IMR-90 (cell line): ENCODE measurements at regions not wholly inside any gene's neighbourhood (a gene's known extent, or its start where the extent isn't known, plus 50 kb on each side); places are given as distances from the start of the nearest gene placed in this dataset.

Experiments
- ATAC-seq: fragments of 200-7000 bp; cut with Tn5 transposase; 2 replicates; pipeline ENCODE4 v1.9.1; 2020; ENCODE audit warnings: low read depth, mild to moderate bottlenecking, moderate library complexity
- BruUV-seq: library from RNA; stranded (reverse); fragments of 400-500 nt; replicated peaks from 2 replicates; lab custom pipeline; 2021; lab: Mats Ljungman, UMichigan
- CTCF ChIA-PET: fragments of 300-600 bp; formaldehyde crosslinking; extraction: SDS; loops from one replicate; lab custom pipeline; 2021; ENCODE audit warnings: antibody characterized with exemption; lab: Yijun Ruan, JAX
- POLR2A ChIA-PET: fragments of 300-600 bp; sonication (Branson Sonifier 250); formaldehyde crosslinking; loops from one replicate; lab custom pipeline; 2022; ENCODE audit warnings: antibody characterized with exemption; ENCODE audit not compliant: unreplicated experiment; lab: Charles Lee
- DNase-seq: peaks from one replicate; pipeline ENCODE4 v3.0.0; 2013
- H2AFZ ChIP-seq: replicated peaks from 2 replicates; pipeline ENCODE3; 2013; ENCODE audit warnings: low read length, mild to moderate bottlenecking; ENCODE audit not compliant: poor library complexity
- H2AK5ac ChIP-seq: 2 replicates; pipeline ENCODE4 v1.6.1; 2013; ENCODE audit warnings: low read depth, low read length, inconsistent platforms
- H2AK9ac ChIP-seq: replicated peaks from 2 replicates; pipeline ENCODE3; 2013; ENCODE audit warnings: mild to moderate bottlenecking, low read depth, low read length, moderate library complexity; ENCODE audit not compliant: poor library complexity
- H2BK120ac ChIP-seq: 2 replicates; pipeline ENCODE4 v1.6.1; 2013; ENCODE audit warnings: low read depth, low read length, inconsistent platforms
- H2BK15ac ChIP-seq: 3 replicates; pipeline ENCODE4 v1.6.1; 2013; ENCODE audit warnings: low read depth, low read length, inconsistent platforms
- H2BK20ac ChIP-seq: 2 replicates; pipeline ENCODE4 v1.6.1; 2013; ENCODE audit warnings: low read depth, mild to moderate bottlenecking, inconsistent platforms, low read length, moderate library complexity
- H2BK5ac ChIP-seq: 2 replicates; pipeline ENCODE4 v1.6.1; 2013; ENCODE audit warnings: mild to moderate bottlenecking, low read depth, low read length, inconsistent platforms; ENCODE audit not compliant: poor library complexity, severe bottlenecking
- H3K14ac ChIP-seq: replicated peaks from 2 replicates; pipeline ENCODE4 v1.6.1; 2013; ENCODE audit warnings: low read depth, low read length, inconsistent platforms
- H3K18ac ChIP-seq: 2 replicates; pipeline ENCODE4 v1.6.1; 2013; ENCODE audit warnings: low read depth, low read length, control low read depth
- H3K23ac ChIP-seq: 2 replicates; pipeline ENCODE4 v1.6.1; 2013; ENCODE audit warnings: low read depth, low read length, inconsistent platforms
- H3K27ac ChIP-seq: 2 replicates; pipeline ENCODE4 v1.5.1; 2013; ENCODE audit warnings: mild to moderate bottlenecking, control low read depth, low read length; ENCODE audit not compliant: insufficient read depth
- H3K27me3 ChIP-seq: 2 replicates; pipeline ENCODE4 v1.6.1; 2013; ENCODE audit warnings: low read length; ENCODE audit not compliant: control insufficient read depth, insufficient read depth
- H3K36me3 ChIP-seq: 2 replicates; pipeline ENCODE4 v1.6.1; 2013; ENCODE audit warnings: low read length, mixed read lengths; ENCODE audit not compliant: control insufficient read depth, insufficient read depth
- H3K4ac ChIP-seq: 2 replicates; pipeline ENCODE4 v1.6.1; 2013; ENCODE audit warnings: low read depth, low read length, inconsistent platforms
- H3K4me1 ChIP-seq: 2 replicates; pipeline ENCODE4 v1.6.1; 2013; ENCODE audit warnings: low read length, mixed read lengths; ENCODE audit not compliant: control insufficient read depth, insufficient read depth
- H3K4me2 ChIP-seq: 2 replicates; pipeline ENCODE4 v1.6.1; 2013; ENCODE audit warnings: low read depth, mild to moderate bottlenecking, control low read depth, low read length, moderate library complexity
- H3K4me3 ChIP-seq: 2 replicates; pipeline ENCODE4 v1.5.1; 2013; ENCODE audit warnings: low read depth, mild to moderate bottlenecking, control low read depth, low read length, moderate library complexity; ENCODE audit not compliant: insufficient read depth
- H3K56ac ChIP-seq: 2 replicates; pipeline ENCODE4 v1.6.1; 2013; ENCODE audit warnings: low read length, inconsistent platforms; ENCODE audit not compliant: insufficient read depth; ENCODE audit errors: extremely low read depth
- H3K79me1 ChIP-seq, 2 experiments: 2 replicates each; pipeline ENCODE4 v1.6.1; 2013; ENCODE audit warnings: low read length in 2 of 2, inconsistent platforms in 1 of 2, low read depth in 1 of 2
- H3K9ac ChIP-seq: 2 replicates; pipeline ENCODE4 v1.6.1; 2013; ENCODE audit warnings: low read depth, low read length, control low read depth
- H3K9me1 ChIP-seq: 2 replicates; pipeline ENCODE4 v1.6.1; 2013; ENCODE audit warnings: low read length, inconsistent platforms; ENCODE audit not compliant: insufficient read depth
- H3K9me3 ChIP-seq: 2 replicates; pipeline ENCODE4 v1.6.1; 2013; ENCODE audit warnings: low read length; ENCODE audit not compliant: control insufficient read depth, insufficient read depth
- H4K20me1 ChIP-seq: 2 replicates; pipeline ENCODE4 v1.6.1; 2013; ENCODE audit warnings: low read length, inconsistent platforms; ENCODE audit not compliant: insufficient read depth
- H4K5ac ChIP-seq: 2 replicates; pipeline ENCODE4 v1.6.1; 2013; ENCODE audit warnings: mild to moderate bottlenecking, low read depth, low read length, control low read depth
- H4K8ac ChIP-seq, 2 experiments: 2 replicates each; pipeline ENCODE4 v1.6.1; 2013; ENCODE audit warnings: low read depth in 2 of 2, low read length in 2 of 2, control low read depth in 1 of 2, inconsistent platforms in 1 of 2
- H4K91ac ChIP-seq: 2 replicates; pipeline ENCODE4 v1.6.1; 2013; ENCODE audit warnings: low read depth, low read length, inconsistent platforms; ENCODE audit not compliant: insufficient read depth
- BHLHE40 ChIP-seq: fragments of 150-350 bp; IDR thresholded peaks from 2 replicates; pipeline ENCODE4 v1.6.1; 2016; ENCODE audit warnings: mild to moderate bottlenecking, low read depth, low read length
- CHD1 ChIP-seq: IDR thresholded peaks from 2 replicates; pipeline ENCODE4 v1.6.1; 2012; ENCODE audit warnings: low read depth, low read length, improper control_type of control experiment
- FOS ChIP-seq: fragments of 150-350 bp; IDR thresholded peaks from 2 replicates; pipeline ENCODE4 v1.6.1; 2016; ENCODE audit warnings: low read depth, low read length
- MAFK ChIP-seq: IDR thresholded peaks from 2 replicates; pipeline ENCODE4 v1.6.1; 2012; ENCODE audit warnings: low read depth, low read length, improper control_type of control experiment
- MAZ ChIP-seq: IDR thresholded peaks from 2 replicates; pipeline ENCODE4 v1.6.1; 2012; ENCODE audit warnings: low read depth, mild to moderate bottlenecking, low read length, improper control_type of control experiment, moderate library complexity, borderline replicate concordance
- MXI1 ChIP-seq: IDR thresholded peaks from 2 replicates; pipeline ENCODE4 v1.6.1; 2012; ENCODE audit warnings: low read depth, mild to moderate bottlenecking, low read length, moderate library complexity, borderline replicate concordance
- NFE2L2 ChIP-seq: fragments of 150-350 bp; IDR thresholded peaks from 2 replicates; pipeline ENCODE4 v1.6.1; 2016; ENCODE audit warnings: low read depth, mild to moderate bottlenecking, low read length
- RAD21 ChIP-seq: IDR thresholded peaks from 2 replicates; pipeline ENCODE4 v1.6.1; 2012; ENCODE audit warnings: low read length, improper control_type of control experiment
- RCOR1 ChIP-seq: IDR thresholded peaks from 2 replicates; pipeline ENCODE4 v1.6.1; 2012; ENCODE audit warnings: mild to moderate bottlenecking, low read length, improper control_type of control experiment; ENCODE audit not compliant: insufficient replicate concordance
- RFX5 ChIP-seq: IDR thresholded peaks from 2 replicates; pipeline ENCODE4 v1.8.0; 2012; ENCODE audit warnings: low read depth, mild to moderate bottlenecking, low read length, moderate library complexity
- SMC3 ChIP-seq: fragments of 150-350 bp; IDR thresholded peaks from 2 replicates; pipeline ENCODE4 v1.6.1; 2016; ENCODE audit warnings: low read depth, mild to moderate bottlenecking, antibody characterized with exemption, low read length, moderate library complexity
- WGBS, 2 experiments: methylation state at CpG; one replicate each; pipeline versions ENCODE4 v1.1.5 to v1.1.7; 2013; ENCODE audit warnings: missing lambda C conversion rate in 2 of 2; ENCODE audit not compliant: insufficient read length in 1 of 2; ENCODE audit errors: extremely low coverage in 2 of 2; 5-methylcytosine and 5-hydroxymethylcytosine counted together
- dilution Hi-C: fragments of 300-500 bp; cut with HindIII; formaldehyde crosslinking; loops from one replicate; pipeline ENCODE4 v1.14.3; 2018; ENCODE audit warnings: low sequenced_read_pairs; ENCODE audit not compliant: unreplicated experiment
- in situ Hi-C: fragments of 300-500 bp; cut with MboI; formaldehyde crosslinking; loops from 3 replicates; pipeline ENCODE4 v1.14.3; 2019; ENCODE audit warnings: low sequenced_read_pairs, inconsistent platforms, mixed read lengths
- intact Hi-C: fragments of 100-400 bp; cut with micrococcal nuclease; formaldehyde crosslinking; loops from 2 replicates; pipeline ENCODE4 v1.10.0; 2022

DNA sequence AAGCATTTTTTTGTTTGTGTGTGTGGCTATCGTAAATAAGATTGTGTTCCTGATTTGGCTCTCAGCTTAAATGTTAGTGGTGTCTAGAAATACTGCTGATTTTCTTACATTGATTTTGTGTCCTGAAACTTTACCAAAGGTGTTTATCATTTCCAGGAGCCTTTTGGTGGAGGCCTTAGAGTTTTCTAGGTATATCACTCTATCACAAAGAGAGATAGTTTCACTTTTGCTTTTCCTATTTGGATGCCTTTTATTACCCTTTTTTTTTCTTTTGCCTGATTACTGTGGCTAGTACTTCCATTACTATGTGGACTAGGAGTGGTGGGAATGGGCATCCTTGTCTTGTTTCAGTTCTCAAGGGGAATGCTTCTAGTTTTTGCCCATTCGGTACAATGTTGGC lies 109.6 kb downstream of the S1PR1 start:
- CTCF ChIA-PET = interaction anchor here (1.1 kb wide), 1 partner anchor 8 kb away, joined by 7 read pairs; no protein-coding TSS in a partner anchor
- Histone ChIP-seq H2AFZ (no peak overlapping the region), H3K9me3 (no peaks in the 10 kb centered on the region), H4K20me1 (no peaks in the 10 kb centered on the region), H3K9ac (no peak overlapping the region), H4K91ac (no peak overlapping the region), H3K18ac (no peak overlapping the region), H2BK5ac (no peak overlapping the region), H2BK20ac (no peak overlapping the region), H4K5ac (no peak overlapping the region), H2AK9ac (no peak overlapping the region), H3K36me3 (no peaks in the 10 kb centered on the region), H3K27me3 (no peaks in the 10 kb centered on the region; the same call in 1 of the 2 replicates), H3K56ac (no peak overlapping the region), H3K4me2 (peak overlapping the region; percentile 55; the same call in 1 of the 2 replicates), H3K4ac (no peak overlapping the region), H3K14ac (no peak overlapping the region), H2AK5ac (no peak overlapping the region), H2BK15ac (no peak overlapping the region), H3K9me1 (no peaks in the 10 kb centered on the region), H3K27ac (no peak overlapping the region), H2BK120ac (no peak overlapping the region), H3K79me1 (no peaks in the 10 kb centered on the region), H4K8ac (no peak overlapping the region), H3K4me1 (no peaks in the 10 kb centered on the region), H3K4me3 (no peak overlapping the region), H3K23ac (no peak overlapping the region)
- dilution Hi-C loops = no loop called here
- no peak for ATAC-seq
- DNase-seq = no peak
- intact Hi-C loops = no loop called here
- in situ Hi-C loops = loop anchor here (5.0 kb wide), 1 partner anchor 34 kb away; no protein-coding TSS in a partner anchor
- POLR2A ChIA-PET = no interaction called here
- BruUV-seq = no TSS peak
- WGBS, 2 experiments = no CpG with 5 or more reads among the region's 2 CpGs
- TF ChIP-seq MXI1 = no peak
- no peak for TF ChIP-seq MAFK
- no peak for TF ChIP-seq CHD1
- TF ChIP-seq BHLHE40 = no peak
- no peak for TF ChIP-seq FOS
- no peak for TF ChIP-seq RCOR1
- no peak for TF ChIP-seq NFE2L2
- no peak for TF ChIP-seq MAZ
- TF ChIP-seq RAD21 = no peak
- TF ChIP-seq RFX5 = no peak
- no peak for TF ChIP-seq SMC3
